HG03064 (cell line): ENCODE measurements at regions not wholly inside any gene's neighbourhood (a gene's known extent, or its start where the extent isn't known, plus 50 kb on each side); places are given as distances from the start of the nearest gene placed in this dataset.
"Not testable (repeated sequence)": the region's sequence is repeated elsewhere in the genome, so short reads cannot be mapped to it uniquely, and the experiment has no call there.

Experiments used
- ATAC-seq: cut with Tn5 transposase; IDR thresholded peaks from one replicate; pipeline ENCODE4 v1.9.1; 2021; ENCODE audit warnings: low read depth; ENCODE audit not compliant: unreplicated experiment

- no peak for ATAC-seq
Observed at GRCh38 chr21:15453261-15453660, 276.5 kb upstream of the USP25 start.

- not testable (repeated sequence) for ATAC-seq
Observed at GRCh38 chr21:15453785-15454184, 276.0 kb upstream of the USP25 start.

GRCh38 chr21:15454931-15455330, 274.9 kb upstream of the USP25 start:
- not testable (repeated sequence) for ATAC-seq

GRCh38 chr21:15455819-15456462, 273.8 kb upstream of the USP25 start:
- ATAC-seq: no peak

GRCh38 chr21:15457965-15458364, 271.8 kb upstream of the USP25 start:
- ATAC-seq: no peak

GRCh38 chr21:15462092-15462491, 267.7 kb upstream of the USP25 start:
- ATAC-seq: no peak

GRCh38 chr21:15466329-15466728, 263.5 kb upstream of the USP25 start:
- no peak for ATAC-seq

- ATAC-seq: no peak
Observed at GRCh38 chr21:15468368-15468767, 261.4 kb upstream of the USP25 start.

GRCh38 chr21:15472108-15473040, 257.4 kb upstream of the USP25 start:
- ATAC-seq: no peak

- ATAC-seq: not testable (repeated sequence)
Observed at GRCh38 chr21:15477773-15478172, 252.0 kb upstream of the USP25 start.

- no peak for ATAC-seq
Observed at GRCh38 chr21:15480160-15480559, 249.6 kb upstream of the USP25 start.

GRCh38 chr21:15483138-15483780, 246.5 kb upstream of the USP25 start:
- ATAC-seq: peak; percentile 94

- no peak for ATAC-seq
Observed at GRCh38 chr21:15486460-15487195, 243.2 kb upstream of the USP25 start.

GRCh38 chr21:15487196-15487550, 242.6 kb upstream of the USP25 start:
- ATAC-seq: no peak

- no peak for ATAC-seq
Observed at GRCh38 chr21:15491100-15491499, 238.7 kb upstream of the USP25 start.

GRCh38 chr21:15493646-15494045, 236.1 kb upstream of the USP25 start:
- no peak for ATAC-seq

GRCh38 chr21:15494481-15494880, 235.3 kb upstream of the USP25 start:
- ATAC-seq: no peak

- no peak for ATAC-seq
Observed at GRCh38 chr21:15495965-15496364, 233.8 kb upstream of the USP25 start.

GRCh38 chr21:15496911-15497310, 232.9 kb upstream of the USP25 start:
- ATAC-seq: no peak

GRCh38 chr21:15498455-15498854, 231.3 kb upstream of the USP25 start:
- no peak for ATAC-seq

GRCh38 chr21:15506086-15506485, 223.7 kb upstream of the USP25 start:
- no peak for ATAC-seq
